NOMO-1 (cell line): ENCODE measurements at regions not wholly inside any gene's neighbourhood (a gene's known extent, or its start where the extent isn't known, plus 50 kb on each side); places are given as distances from the start of the nearest gene placed in this dataset.

Experiments
- DNase-seq, 2 experiments: peaks; one replicate each; lab custom pipeline; 2025; ENCODE audit not compliant: unreplicated experiment in 2 of 2; lab: John Stamatoyannopoulos, UW

- no peak for DNase-seq
Observed at GRCh38 chr2:208545403-208546042, 138.9 kb downstream of the PTH2R start.

- no peak for DNase-seq
Observed at GRCh38 chr2:208546107-208546506, 139.5 kb downstream of the PTH2R start.

- no peak for DNase-seq
Observed at GRCh38 chr2:208546860-208547650, 140.5 kb downstream of the PTH2R start.

- no peak for DNase-seq
Observed at GRCh38 chr2:208548700-208549099, 142.1 kb downstream of the PTH2R start.

- no peak for DNase-seq
Observed at GRCh38 chr2:208549546-208550158, 143.1 kb downstream of the PTH2R start.

- no peak for DNase-seq
Observed at GRCh38 chr2:208552943-208553342, 146.4 kb downstream of the PTH2R start.

GRCh38 chr2:208556983-208557484 is 150.4 kb downstream of the PTH2R start:
- no peak for DNase-seq

- no peak for DNase-seq
Observed at GRCh38 chr2:208565690-208566416, 159.3 kb downstream of the PTH2R start.

GRCh38 chr2:208568203-208568602 is 161.6 kb downstream of the PTH2R start:
- no peak for DNase-seq

GRCh38 chr2:208570066-208570465 is 163.5 kb downstream of the PTH2R start:
- no peak for DNase-seq

- no peak for DNase-seq
Observed at GRCh38 chr2:208570851-208571763, 164.5 kb downstream of the PTH2R start.

- DNase-seq: no peak
Observed at GRCh38 chr2:208571764-208572131, 165.2 kb downstream of the PTH2R start.

- no peak for DNase-seq
Observed at GRCh38 chr2:208573569-208573968, 167.0 kb downstream of the PTH2R start.

- DNase-seq: no peak
Observed at GRCh38 chr2:208579678-208580077, 173.1 kb downstream of the PTH2R start.

- DNase-seq: no peak
Observed at GRCh38 chr2:208584378-208584985, 177.9 kb downstream of the PTH2R start.

- no peak for DNase-seq
Observed at GRCh38 chr2:208586516-208586915, 179.9 kb downstream of the PTH2R start.

GRCh38 chr2:208594642-208595385 is 188.2 kb downstream of the PTH2R start:
- no peak for DNase-seq

GRCh38 chr2:208595386-208596275 is 189.0 kb downstream of the PTH2R start:
- DNase-seq: no peak
